H1 (cell line): ENCODE measurements at regions not wholly inside any gene's neighbourhood (a gene's known extent, or its start where the extent isn't known, plus 50 kb on each side); places are given as distances from the start of the nearest gene placed in this dataset.

Source experiments
- CTCF ChIA-PET: fragments of 300-600 bp; sonication (Branson Sonifier 250); formaldehyde crosslinking; loops from one replicate; lab custom pipeline; 2021; ENCODE audit not compliant: partially characterized antibody; lab: Charles Lee
- POLR2A ChIA-PET: fragments of 300-600 bp; sonication (Branson Sonifier 250); formaldehyde crosslinking; loops from one replicate; lab custom pipeline; 2021; ENCODE audit warnings: inconsistent platforms; ENCODE audit not compliant: partially characterized antibody; lab: Charles Lee
- DNase-seq, 2 experiments: peaks; one replicate each; pipeline versions ENCODE4 v3.0.0 to v3.0.0-alpha.2; 2010 to 2022; ENCODE audit warnings: low spot score in 2 of 2, low read depth in 1 of 2, mixed read lengths in 1 of 2
- FAIRE-seq: peaks from 2 replicates; lab custom pipeline; 2011; peaks lifted over from hg19 to GRCh38; lab: Jason Lieb, UNC
- H2AFZ ChIP-seq: 2 replicates; pipeline ENCODE4 v1.8.1; 2012; ENCODE audit warnings: low read length, inconsistent platforms
- H2AK5ac ChIP-seq: 2 replicates; pipeline ENCODE4 v1.6.1; 2013; ENCODE audit warnings: low read depth, low read length
- H2BK120ac ChIP-seq: replicated peaks from 2 replicates; pipeline ENCODE3; 2013; ENCODE audit warnings: low read depth, low read length, inconsistent platforms
- H2BK12ac ChIP-seq: 2 replicates; pipeline ENCODE4 v1.6.1; 2013; ENCODE audit warnings: low read depth, low read length
- H2BK15ac ChIP-seq: 2 replicates; pipeline ENCODE4 v1.6.1; 2013; ENCODE audit warnings: low read length
- H2BK20ac ChIP-seq: 2 replicates; pipeline ENCODE4 v1.6.1; 2013; ENCODE audit warnings: low read length
- H2BK5ac ChIP-seq: 2 replicates; pipeline ENCODE4 v1.6.1; 2013; ENCODE audit warnings: low read depth, low read length
- H3K14ac ChIP-seq: 2 replicates; pipeline ENCODE4 v1.6.1; 2013; ENCODE audit warnings: inconsistent platforms; ENCODE audit not compliant: insufficient read length
- H3K18ac ChIP-seq: 2 replicates; pipeline ENCODE4 v1.6.1; 2013; ENCODE audit warnings: low read length; ENCODE audit errors: extremely low read depth
- H3K23ac ChIP-seq: 2 replicates; pipeline ENCODE4 v1.6.1; 2013; ENCODE audit warnings: inconsistent platforms; ENCODE audit not compliant: insufficient read length
- H3K23me2 ChIP-seq: 2 replicates; pipeline ENCODE4 v1.6.1; 2013; ENCODE audit warnings: low read depth, low read length
- H3K27ac ChIP-seq: 2 replicates; pipeline ENCODE4 v1.6.1; 2011; ENCODE audit warnings: low read depth, low read length, inconsistent platforms
- H3K27me3 ChIP-seq, 4 experiments: replicated peaks in 1 of 4; 1 replicate in 1 of 4; 2 replicates in 3 of 4; pipeline versions ENCODE4 v1.6.1 to v1.8.1; 2011 to 2013; ENCODE audit warnings: low read length in 3 of 4, mild to moderate bottlenecking in 3 of 4, inconsistent platforms in 2 of 4, mixed read lengths in 2 of 4, moderate library complexity in 1 of 4; ENCODE audit not compliant: control insufficient read depth in 3 of 4, insufficient read depth in 3 of 4; ENCODE audit errors: extremely low read depth in 1 of 4
- H3K36me3 ChIP-seq, 4 experiments: 2 replicates each; pipeline versions ENCODE4 v1.6.1 to v1.8.1; 2011 to 2013; ENCODE audit warnings: mild to moderate bottlenecking in 4 of 4, low read length in 3 of 4, moderate library complexity in 2 of 4, control low read depth in 1 of 4, inconsistent platforms in 1 of 4; ENCODE audit not compliant: insufficient read depth in 4 of 4, control insufficient read depth in 2 of 4
- H3K4ac ChIP-seq: replicated peaks from 2 replicates; pipeline ENCODE3; 2013; ENCODE audit warnings: low read length, low read depth, mixed read lengths, inconsistent platforms; ENCODE audit not compliant: insufficient read length
- H3K4me1 ChIP-seq, 4 experiments: replicated peaks in 1 of 4; 1 replicate in 1 of 4; 2 replicates in 3 of 4; pipeline versions ENCODE4 v1.6.1 to v1.8.1; 2011 to 2013; ENCODE audit warnings: low read length in 3 of 4, inconsistent platforms in 2 of 4, mixed read lengths in 1 of 4; ENCODE audit not compliant: insufficient read depth in 4 of 4, control insufficient read depth in 3 of 4
- H3K4me2 ChIP-seq, 2 experiments: 2 replicates each; pipeline versions ENCODE4 v1.6.1 to v1.8.1; 2011 to 2013; ENCODE audit warnings: low read depth in 2 of 2, low read length in 2 of 2, control low read depth in 1 of 2, inconsistent platforms in 1 of 2, mild to moderate bottlenecking in 1 of 2; ENCODE audit not compliant: insufficient read depth in 1 of 2
- H3K4me3 ChIP-seq, 4 experiments: fragments of 200-600, 300-600 bp in 1 of 4; sonication (generic), shearing (Covaris generic), sonication (Bioruptor Twin) in 1 of 4; 2 replicates each; pipeline versions ENCODE4 v1.5.1 to v1.8.1; 2011 to 2016; ENCODE audit warnings: low read length in 4 of 4, low read depth in 3 of 4, control low read depth in 2 of 4, inconsistent platforms in 2 of 4, mild to moderate bottlenecking in 2 of 4, mixed read lengths in 1 of 4, moderate library complexity in 1 of 4; ENCODE audit not compliant: insufficient read depth in 2 of 4; ENCODE audit errors: extremely low read depth in 1 of 4
- H3K56ac ChIP-seq: replicated peaks from 2 replicates; pipeline ENCODE3; 2013; ENCODE audit warnings: low read depth, mild to moderate bottlenecking, mixed read lengths, low read length, inconsistent platforms; ENCODE audit not compliant: insufficient read length
- H3K79me1 ChIP-seq: 2 replicates; pipeline ENCODE4 v1.6.1; 2013; ENCODE audit warnings: low read depth, low read length, control low read depth
- H3K79me2 ChIP-seq, 2 experiments: 2 replicates each; pipeline versions ENCODE4 v1.6.1 to v1.8.1; 2012 to 2013; ENCODE audit warnings: low read length in 2 of 2, mild to moderate bottlenecking in 2 of 2, inconsistent platforms in 1 of 2; ENCODE audit not compliant: insufficient read depth in 2 of 2, control insufficient read depth in 1 of 2
- H3K9ac ChIP-seq, 4 experiments: replicated peaks in 1 of 4; 1 replicate in 1 of 4; 2 replicates in 3 of 4; pipeline versions ENCODE4 v1.6.1 to v1.8.1; 2011 to 2013; ENCODE audit warnings: low read depth in 3 of 4, low read length in 3 of 4, control low read depth in 2 of 4, mild to moderate bottlenecking in 2 of 4, moderate library complexity in 2 of 4, inconsistent platforms in 1 of 4; ENCODE audit errors: extremely low read depth in 1 of 4
- H3K9me3 ChIP-seq, 2 experiments: 2 replicates each; pipeline versions ENCODE4 v1.6.1 to v1.8.1; 2012 to 2013; ENCODE audit warnings: mild to moderate bottlenecking in 2 of 2, moderate library complexity in 2 of 2, control low read depth in 1 of 2, inconsistent platforms in 1 of 2, low read depth in 1 of 2, low read length in 1 of 2, mixed read lengths in 1 of 2; ENCODE audit not compliant: insufficient read depth in 2 of 2
- H4K20me1 ChIP-seq, 2 experiments: replicated peaks in 1 of 2; 2 replicates each; pipeline versions ENCODE3 to v1.8.1; 2011 to 2013; ENCODE audit warnings: inconsistent platforms in 2 of 2, low read length in 2 of 2, mild to moderate bottlenecking in 1 of 2; ENCODE audit not compliant: insufficient read depth in 2 of 2, control insufficient read depth in 1 of 2
- H4K5ac ChIP-seq: 2 replicates; pipeline ENCODE4 v1.6.1; 2013; ENCODE audit warnings: low read length, low read depth, mixed read lengths, inconsistent platforms; ENCODE audit not compliant: insufficient read length
- H4K8ac ChIP-seq: 2 replicates; pipeline ENCODE4 v1.8.0; 2013; ENCODE audit warnings: mild to moderate bottlenecking, moderate library complexity, low read length, inconsistent platforms; ENCODE audit not compliant: insufficient read depth; ENCODE audit errors: extremely low read depth
- H4K91ac ChIP-seq: replicated peaks from 2 replicates; pipeline ENCODE3; 2013; ENCODE audit warnings: low read length, mixed read lengths, inconsistent platforms; ENCODE audit not compliant: insufficient read length
- CHD1 ChIP-seq: IDR thresholded peaks from 2 replicates; pipeline ENCODE4 v1.6.1; 2012; ENCODE audit warnings: low read depth, low read length, improper control_type of control experiment
- EP300 ChIP-seq, 2 experiments: IDR thresholded peaks; 1 replicate in 1 of 2; 2 replicates in 1 of 2; pipeline ENCODE4 v1.6.1; 2011 to 2012; ENCODE audit warnings: low read depth in 2 of 2, low read length in 2 of 2, mild to moderate bottlenecking in 2 of 2, borderline replicate concordance in 1 of 2, inconsistent platforms in 1 of 2, moderate library complexity in 1 of 2
- HDAC2 ChIP-seq, 2 experiments: fragments of 300-600 bp in 1 of 2; sonication (generic) in 1 of 2; IDR thresholded peaks; 2 replicates each; pipeline ENCODE4 v1.6.1; 2011 to 2012; ENCODE audit warnings: low read depth in 2 of 2, low read length in 2 of 2, mild to moderate bottlenecking in 2 of 2, moderate library complexity in 2 of 2, borderline replicate concordance in 1 of 2, inconsistent platforms in 1 of 2
- JUN ChIP-seq: IDR thresholded peaks from 2 replicates; pipeline ENCODE4 v1.6.1; 2011; ENCODE audit warnings: low read depth, mild to moderate bottlenecking, improper control_type of control experiment, low read length
- MAFK ChIP-seq: IDR thresholded peaks from 2 replicates; pipeline ENCODE4 v1.6.1; 2012; ENCODE audit warnings: low read depth, mild to moderate bottlenecking, improper control_type of control experiment, low read length
- PHF8 ChIP-seq: fragments of 200-600 bp; sonication (generic); conservative IDR thresholded peaks from 2 replicates; pipeline ENCODE4 v1.7.1; 2012; ENCODE audit warnings: low read depth, mild to moderate bottlenecking, inconsistent platforms, low read length, moderate library complexity
- POLR2AphosphoS5 ChIP-seq: IDR thresholded peaks from 2 replicates; pipeline ENCODE4 v1.6.1; 2011; ENCODE audit warnings: low read depth, low read length
- RFX5 ChIP-seq: IDR thresholded peaks from 2 replicates; pipeline ENCODE4 v1.6.1; 2011; ENCODE audit warnings: low read depth, low read length, improper control_type of control experiment, borderline replicate concordance
- SRF ChIP-seq: IDR thresholded peaks from 2 replicates; pipeline ENCODE4 v1.6.1; 2011; ENCODE audit warnings: mild to moderate bottlenecking, low read depth, low read length, moderate library complexity
- TAF1 ChIP-seq: IDR thresholded peaks from 2 replicates; pipeline ENCODE4 v1.6.1; 2011; ENCODE audit warnings: mild to moderate bottlenecking, low read depth, low read length
- TAF7 ChIP-seq: optimal IDR thresholded peaks from 2 replicates; pipeline ENCODE3; 2011; ENCODE audit warnings: low read depth, mild to moderate bottlenecking, inconsistent platforms, low read length, moderate library complexity, borderline replicate concordance
- WGBS, 2 experiments: shearing (Covaris generic) in 1 of 2; methylation state at CpG; one replicate each; pipeline versions ENCODE4 v1.1.6 to v1.1.7; 2013 to 2015; ENCODE audit warnings: low lambda C conversion rate in 2 of 2, mixed read lengths in 2 of 2, inconsistent platforms in 1 of 2, low coverage in 1 of 2, missing lambda C conversion rate in 1 of 2; ENCODE audit not compliant: insufficient replicate concordance in 2 of 2, insufficient coverage in 1 of 2, insufficient read length in 1 of 2; ENCODE audit errors: extremely low coverage in 1 of 2, missing lambda C conversion rate in 1 of 2; 5-methylcytosine and 5-hydroxymethylcytosine counted together

GRCh38 chr1:227397354-227397978 is 79.2 kb upstream of the CDC42BPA start:
- no peak overlapping the region for H2BK15ac ChIP-seq
- POLR2A ChIA-PET: no interaction called here
- H3K27me3 ChIP-seq: no peaks in the 10 kb centered on the region

More at GRCh38 chr1:227397354-227397978, 79.2 kb upstream of the CDC42BPA start:
- H2AK5ac ChIP-seq: no peak overlapping the region
- H3K23me2 ChIP-seq: no peaks in the 10 kb centered on the region
- no peak overlapping the region for H4K8ac ChIP-seq
- H2BK20ac ChIP-seq: no peak overlapping the region
- H3K9ac ChIP-seq: no peak overlapping the region
- no peaks in the 10 kb centered on the region; a peak in 1 of 8 replicates for H3K36me3 ChIP-seq
- H3K56ac ChIP-seq: no peak overlapping the region
- H3K18ac ChIP-seq: no peak overlapping the region
- no peaks in the 10 kb centered on the region for H3K4me1 ChIP-seq
- H3K23ac ChIP-seq: no peak overlapping the region
- H2BK12ac ChIP-seq: no peak overlapping the region
- no peak overlapping the region for H4K91ac ChIP-seq
- TF ChIP-seq RFX5 (no peak), PHF8 (no peak), SRF (no peak), JUN (no peak), EP300 (IDR thresholded peaks at IDR 0.05; ENCODE audit: borderline replicate concordance in 1 of 2, low read depth in 2 of 2, low read length in 2 of 2) (no peak), TAF1 (no peak), TAF7 (no peak), CHD1 (no peak), POLR2AphosphoS5 (no peak), MAFK (no peak), HDAC2 (IDR thresholded peaks at IDR 0.05; ENCODE audit: borderline replicate concordance in 1 of 2, low read depth in 2 of 2, low read length in 2 of 2) (no peak)
- TF ChIP-seq, all 59 proteins: peak for 0
- Histone ChIP-seq H4K20me1 (no peaks in the 10 kb centered on the region), H2BK120ac (no peak overlapping the region), H3K79me2 (no peaks in the 10 kb centered on the region), H3K4me2 (no peak overlapping the region), H3K27ac (no peak overlapping the region), H3K79me1 (no peaks in the 10 kb centered on the region), H3K14ac (no peak overlapping the region), H3K4ac (no peak overlapping the region), H2AFZ (no peak overlapping the region), H3K4me3 (no peak overlapping the region), H3K9me3 (peaks cover 6% of the 10 kb centered on the region in 2 experiments; a peak in 2 of 4 replicates), H4K5ac (no peak overlapping the region), H2BK5ac (no peak overlapping the region)
- no peak for DNase-seq
- FAIRE-seq: no peak
- 91% methylated on average over 5 of the region's 5 CpGs; no CpG with 5 or more reads in 1 of the 2 experiments for whole genome bisulfite sequencing, 2 experiments
- CTCF ChIA-PET: no interaction called here
